H1 (cell line): ENCODE measurements at regions not wholly inside any gene's neighbourhood (a gene's known extent, or its start where the extent isn't known, plus 50 kb on each side); places are given as distances from the start of the nearest gene placed in this dataset.
"Not testable (repeated sequence)": the region's sequence is repeated elsewhere in the genome, so short reads cannot be mapped to it uniquely, and the experiment has no call there.

ENCODE experiments used
- CTCF ChIA-PET: fragments of 300-600 bp; sonication (Branson Sonifier 250); formaldehyde crosslinking; loops from one replicate; lab custom pipeline; 2021; ENCODE audit not compliant: partially characterized antibody; lab: Charles Lee
- POLR2A ChIA-PET: fragments of 300-600 bp; sonication (Branson Sonifier 250); formaldehyde crosslinking; loops from one replicate; lab custom pipeline; 2021; ENCODE audit warnings: inconsistent platforms; ENCODE audit not compliant: partially characterized antibody; lab: Charles Lee
- DNase-seq, 2 experiments: peaks; one replicate each; pipeline versions ENCODE4 v3.0.0 to v3.0.0-alpha.2; 2010 to 2022; ENCODE audit warnings: low spot score in 2 of 2, low read depth in 1 of 2, mixed read lengths in 1 of 2
- FAIRE-seq: peaks from 2 replicates; lab custom pipeline; 2011; peaks lifted over from hg19 to GRCh38; lab: Jason Lieb, UNC
- H2AFZ ChIP-seq: 2 replicates; pipeline ENCODE4 v1.8.1; 2012; ENCODE audit warnings: low read length, inconsistent platforms
- H2AK5ac ChIP-seq: 2 replicates; pipeline ENCODE4 v1.6.1; 2013; ENCODE audit warnings: low read depth, low read length
- H2BK120ac ChIP-seq: replicated peaks from 2 replicates; pipeline ENCODE3; 2013; ENCODE audit warnings: low read depth, low read length, inconsistent platforms
- H2BK12ac ChIP-seq: 2 replicates; pipeline ENCODE4 v1.6.1; 2013; ENCODE audit warnings: low read depth, low read length
- H2BK15ac ChIP-seq: 2 replicates; pipeline ENCODE4 v1.6.1; 2013; ENCODE audit warnings: low read length
- H2BK20ac ChIP-seq: 2 replicates; pipeline ENCODE4 v1.6.1; 2013; ENCODE audit warnings: low read length
- H2BK5ac ChIP-seq: 2 replicates; pipeline ENCODE4 v1.6.1; 2013; ENCODE audit warnings: low read depth, low read length
- H3K14ac ChIP-seq: 2 replicates; pipeline ENCODE4 v1.6.1; 2013; ENCODE audit warnings: inconsistent platforms; ENCODE audit not compliant: insufficient read length
- H3K18ac ChIP-seq: 2 replicates; pipeline ENCODE4 v1.6.1; 2013; ENCODE audit warnings: low read length; ENCODE audit errors: extremely low read depth
- H3K23ac ChIP-seq: 2 replicates; pipeline ENCODE4 v1.6.1; 2013; ENCODE audit warnings: inconsistent platforms; ENCODE audit not compliant: insufficient read length
- H3K23me2 ChIP-seq: 2 replicates; pipeline ENCODE4 v1.6.1; 2013; ENCODE audit warnings: low read depth, low read length
- H3K27ac ChIP-seq: 2 replicates; pipeline ENCODE4 v1.6.1; 2011; ENCODE audit warnings: low read depth, low read length, inconsistent platforms
- H3K27me3 ChIP-seq, 4 experiments: replicated peaks in 1 of 4; 1 replicate in 1 of 4; 2 replicates in 3 of 4; pipeline versions ENCODE4 v1.6.1 to v1.8.1; 2011 to 2013; ENCODE audit warnings: low read length in 3 of 4, mild to moderate bottlenecking in 3 of 4, inconsistent platforms in 2 of 4, mixed read lengths in 2 of 4, moderate library complexity in 1 of 4; ENCODE audit not compliant: control insufficient read depth in 3 of 4, insufficient read depth in 3 of 4; ENCODE audit errors: extremely low read depth in 1 of 4
- H3K36me3 ChIP-seq, 4 experiments: 2 replicates each; pipeline versions ENCODE4 v1.6.1 to v1.8.1; 2011 to 2013; ENCODE audit warnings: mild to moderate bottlenecking in 4 of 4, low read length in 3 of 4, moderate library complexity in 2 of 4, control low read depth in 1 of 4, inconsistent platforms in 1 of 4; ENCODE audit not compliant: insufficient read depth in 4 of 4, control insufficient read depth in 2 of 4
- H3K4ac ChIP-seq: replicated peaks from 2 replicates; pipeline ENCODE3; 2013; ENCODE audit warnings: low read length, low read depth, mixed read lengths, inconsistent platforms; ENCODE audit not compliant: insufficient read length
- H3K4me1 ChIP-seq, 4 experiments: replicated peaks in 1 of 4; 1 replicate in 1 of 4; 2 replicates in 3 of 4; pipeline versions ENCODE4 v1.6.1 to v1.8.1; 2011 to 2013; ENCODE audit warnings: low read length in 3 of 4, inconsistent platforms in 2 of 4, mixed read lengths in 1 of 4; ENCODE audit not compliant: insufficient read depth in 4 of 4, control insufficient read depth in 3 of 4
- H3K4me2 ChIP-seq, 2 experiments: 2 replicates each; pipeline versions ENCODE4 v1.6.1 to v1.8.1; 2011 to 2013; ENCODE audit warnings: low read depth in 2 of 2, low read length in 2 of 2, control low read depth in 1 of 2, inconsistent platforms in 1 of 2, mild to moderate bottlenecking in 1 of 2; ENCODE audit not compliant: insufficient read depth in 1 of 2
- H3K4me3 ChIP-seq, 4 experiments: fragments of 200-600, 300-600 bp in 1 of 4; sonication (generic), shearing (Covaris generic), sonication (Bioruptor Twin) in 1 of 4; 2 replicates each; pipeline versions ENCODE4 v1.5.1 to v1.8.1; 2011 to 2016; ENCODE audit warnings: low read length in 4 of 4, low read depth in 3 of 4, control low read depth in 2 of 4, inconsistent platforms in 2 of 4, mild to moderate bottlenecking in 2 of 4, mixed read lengths in 1 of 4, moderate library complexity in 1 of 4; ENCODE audit not compliant: insufficient read depth in 2 of 4; ENCODE audit errors: extremely low read depth in 1 of 4
- H3K56ac ChIP-seq: replicated peaks from 2 replicates; pipeline ENCODE3; 2013; ENCODE audit warnings: low read depth, mild to moderate bottlenecking, mixed read lengths, low read length, inconsistent platforms; ENCODE audit not compliant: insufficient read length
- H3K79me1 ChIP-seq: 2 replicates; pipeline ENCODE4 v1.6.1; 2013; ENCODE audit warnings: low read depth, low read length, control low read depth
- H3K79me2 ChIP-seq, 2 experiments: 2 replicates each; pipeline versions ENCODE4 v1.6.1 to v1.8.1; 2012 to 2013; ENCODE audit warnings: low read length in 2 of 2, mild to moderate bottlenecking in 2 of 2, inconsistent platforms in 1 of 2; ENCODE audit not compliant: insufficient read depth in 2 of 2, control insufficient read depth in 1 of 2
- H3K9ac ChIP-seq, 4 experiments: replicated peaks in 1 of 4; 1 replicate in 1 of 4; 2 replicates in 3 of 4; pipeline versions ENCODE4 v1.6.1 to v1.8.1; 2011 to 2013; ENCODE audit warnings: low read depth in 3 of 4, low read length in 3 of 4, control low read depth in 2 of 4, mild to moderate bottlenecking in 2 of 4, moderate library complexity in 2 of 4, inconsistent platforms in 1 of 4; ENCODE audit errors: extremely low read depth in 1 of 4
- H3K9me3 ChIP-seq, 2 experiments: 2 replicates each; pipeline versions ENCODE4 v1.6.1 to v1.8.1; 2012 to 2013; ENCODE audit warnings: mild to moderate bottlenecking in 2 of 2, moderate library complexity in 2 of 2, control low read depth in 1 of 2, inconsistent platforms in 1 of 2, low read depth in 1 of 2, low read length in 1 of 2, mixed read lengths in 1 of 2; ENCODE audit not compliant: insufficient read depth in 2 of 2
- H4K20me1 ChIP-seq, 2 experiments: replicated peaks in 1 of 2; 2 replicates each; pipeline versions ENCODE3 to v1.8.1; 2011 to 2013; ENCODE audit warnings: inconsistent platforms in 2 of 2, low read length in 2 of 2, mild to moderate bottlenecking in 1 of 2; ENCODE audit not compliant: insufficient read depth in 2 of 2, control insufficient read depth in 1 of 2
- H4K5ac ChIP-seq: 2 replicates; pipeline ENCODE4 v1.6.1; 2013; ENCODE audit warnings: low read length, low read depth, mixed read lengths, inconsistent platforms; ENCODE audit not compliant: insufficient read length
- H4K8ac ChIP-seq: 2 replicates; pipeline ENCODE4 v1.8.0; 2013; ENCODE audit warnings: mild to moderate bottlenecking, moderate library complexity, low read length, inconsistent platforms; ENCODE audit not compliant: insufficient read depth; ENCODE audit errors: extremely low read depth
- H4K91ac ChIP-seq: replicated peaks from 2 replicates; pipeline ENCODE3; 2013; ENCODE audit warnings: low read length, mixed read lengths, inconsistent platforms; ENCODE audit not compliant: insufficient read length
- KDM1A ChIP-seq: fragments of 200-600, 300-600 bp; sonication (generic); IDR thresholded peaks from 2 replicates; pipeline ENCODE4 v1.7.1; 2016; ENCODE audit warnings: mild to moderate bottlenecking, low read length, borderline replicate concordance
- SIN3A ChIP-seq, 2 experiments: IDR thresholded peaks in 1 of 2; conservative IDR thresholded peaks in 1 of 2; 2 replicates each; pipeline ENCODE4 v1.6.1; 2011 to 2012; ENCODE audit warnings: low read length in 2 of 2, improper control_type of control experiment in 1 of 2, low read depth in 1 of 2, mild to moderate bottlenecking in 1 of 2
- TBP ChIP-seq: IDR thresholded peaks from 2 replicates; pipeline ENCODE4 v1.6.1; 2011; ENCODE audit warnings: low read depth, low read length, improper control_type of control experiment
- ZNF274 ChIP-seq: IDR thresholded peaks from 2 replicates; pipeline ENCODE4 v1.7.0; 2012; ENCODE audit warnings: low read length, borderline replicate concordance; ENCODE audit errors: extremely low read depth
- WGBS, 2 experiments: shearing (Covaris generic) in 1 of 2; methylation state at CpG; one replicate each; pipeline versions ENCODE4 v1.1.6 to v1.1.7; 2013 to 2015; ENCODE audit warnings: low lambda C conversion rate in 2 of 2, mixed read lengths in 2 of 2, inconsistent platforms in 1 of 2, low coverage in 1 of 2, missing lambda C conversion rate in 1 of 2; ENCODE audit not compliant: insufficient replicate concordance in 2 of 2, insufficient coverage in 1 of 2, insufficient read length in 1 of 2; ENCODE audit errors: extremely low coverage in 1 of 2, missing lambda C conversion rate in 1 of 2; 5-methylcytosine and 5-hydroxymethylcytosine counted together

DNA sequence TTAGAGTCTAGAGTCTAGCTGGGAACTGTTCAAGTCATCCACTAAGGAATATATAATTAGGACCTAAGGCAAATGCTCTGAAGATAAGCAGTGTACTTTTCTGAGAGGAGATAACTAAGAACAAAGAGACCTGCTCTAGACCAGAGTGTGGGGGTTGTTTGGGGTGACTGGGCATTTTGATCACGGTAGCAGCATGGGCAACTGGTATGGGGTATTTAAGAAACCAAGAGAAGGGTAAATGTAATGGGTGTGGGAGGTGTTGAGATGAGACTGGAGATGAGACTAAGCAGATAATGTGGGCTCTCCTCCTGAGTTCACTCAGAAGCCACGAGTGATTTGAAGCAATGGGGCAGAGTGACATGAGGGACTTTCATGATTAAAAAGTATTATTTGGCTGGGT, 1082.9 kb downstream of the GATA3 start (continued):
- TF ChIP-seq KDM1A (no peak), TBP (no peak), SIN3A (conservative IDR thresholded peaks at IDR 0.05 in 1 of 2, IDR thresholded peaks at IDR 0.05 in 1 of 2; ENCODE audit: low read depth in 1 of 2, low read length in 2 of 2) (no peak), ZNF274 (no peak)
- TF ChIP-seq, all 59 proteins: peak for 0

DNA sequence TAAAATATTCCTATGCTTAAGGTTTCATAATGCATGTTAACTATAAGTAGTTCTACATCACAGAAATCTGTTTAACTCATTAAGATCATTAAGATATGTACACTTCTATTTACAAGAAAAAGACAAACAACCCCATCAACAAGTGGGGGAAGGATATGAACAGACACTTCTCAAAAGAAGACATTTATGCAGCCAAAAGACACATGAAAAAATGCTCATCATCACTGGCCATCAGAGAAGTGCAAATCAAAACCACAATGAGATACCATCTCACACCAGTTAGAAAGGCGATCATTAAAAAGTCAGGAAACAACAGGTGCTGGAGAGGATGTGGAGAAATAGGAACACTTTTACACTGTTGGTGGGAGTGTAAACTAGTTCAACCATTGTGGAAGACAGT, 1084.3 kb downstream of the GATA3 start:
- not testable (repeated sequence) for H3K4me3 ChIP-seq, H3K79me2 ChIP-seq

More for the DNA sequence above, 1084.3 kb downstream of the GATA3 start:
- H2BK5ac ChIP-seq, H4K8ac ChIP-seq, H2BK20ac ChIP-seq, H3K14ac ChIP-seq, H4K20me1 ChIP-seq, H3K9me3 ChIP-seq, H3K4ac ChIP-seq, H3K27ac ChIP-seq, H3K56ac ChIP-seq, FAIRE-seq, H2BK12ac ChIP-seq, H2BK15ac ChIP-seq, H3K23ac ChIP-seq, H3K79me1 ChIP-seq, DNase-seq, H2AK5ac ChIP-seq, H3K9ac ChIP-seq, H3K36me3 ChIP-seq, CTCF ChIA-PET, H3K4me1 ChIP-seq, H4K5ac ChIP-seq, H3K27me3 ChIP-seq, H3K23me2 ChIP-seq, H3K4me2 ChIP-seq, H4K91ac ChIP-seq, H2BK120ac ChIP-seq, H3K18ac ChIP-seq, H2AFZ ChIP-seq, POLR2A ChIA-PET: not testable (repeated sequence)
- WGBS, 2 experiments = 100% methylated on average over 1 of the region's 1 CpG; no CpG with 5 or more reads in 1 of the 2 experiments
